PFSK-1 (cell line): ENCODE measurements at regions not wholly inside any gene's neighbourhood (a gene's known extent, or its start where the extent isn't known, plus 50 kb on each side); places are given as distances from the start of the nearest gene placed in this dataset.

Experiments used
- FOXP2 ChIP-seq: optimal IDR thresholded peaks from 2 replicates; pipeline ENCODE3; 2011; ENCODE audit warnings: borderline replicate concordance, control low read depth, inconsistent platforms; ENCODE audit not compliant: insufficient read depth; ENCODE audit errors: extremely low read length, extremely low read depth
- POLR2AphosphoS5 ChIP-seq: IDR thresholded peaks from 2 replicates; pipeline ENCODE4 v1.6.1; 2012; ENCODE audit warnings: low read depth, mild to moderate bottlenecking, control low read depth, low read length, moderate library complexity
- REST ChIP-seq, 2 experiments: IDR thresholded peaks; 2 replicates each; pipeline versions ENCODE4 v1.6.1 to v1.8.0; 2011 to 2012; ENCODE audit warnings: low read depth in 2 of 2, low read length in 2 of 2, control low read depth in 1 of 2, inconsistent platforms in 1 of 2, mild to moderate bottlenecking in 1 of 2, moderate library complexity in 1 of 2; ENCODE audit not compliant: insufficient read depth in 1 of 2
- SIN3A ChIP-seq: IDR thresholded peaks from 2 replicates; pipeline ENCODE4 v1.6.1; 2012; ENCODE audit warnings: mild to moderate bottlenecking, low read length, moderate library complexity, borderline replicate concordance; ENCODE audit not compliant: insufficient read depth
- TAF1 ChIP-seq: IDR thresholded peaks from 2 replicates; pipeline ENCODE4 v1.6.1; 2012; ENCODE audit warnings: low read length, control low read depth, borderline replicate concordance; ENCODE audit not compliant: insufficient read depth

GRCh38 chr9:32069169-32069813 is 315.2 kb upstream of the ACO1 start:
- TF ChIP-seq FOXP2, result no peak
- no peak for TF ChIP-seq POLR2AphosphoS5
- no peak for TF ChIP-seq REST (IDR thresholded peaks at IDR 0.05; ENCODE audit: insufficient read depth in 1 of 2, low read depth in 2 of 2, low read length in 2 of 2)
- TF ChIP-seq TAF1, result no peak
- TF ChIP-seq SIN3A, result no peak

- TF ChIP-seq FOXP2, result no peak
- TF ChIP-seq REST (IDR thresholded peaks at IDR 0.05; ENCODE audit: insufficient read depth in 1 of 2, low read depth in 2 of 2, low read length in 2 of 2), result no peak
- no peak for TF ChIP-seq TAF1
- TF ChIP-seq SIN3A, result no peak
- no peak for TF ChIP-seq POLR2AphosphoS5
These were observed 314.5 kb upstream of the ACO1 start for GRCh38 chr9:32069969-32070368.

- no peak for TF ChIP-seq TAF1
- no peak for TF ChIP-seq FOXP2
- no peak for TF ChIP-seq SIN3A
- TF ChIP-seq REST (IDR thresholded peaks at IDR 0.05; ENCODE audit: insufficient read depth in 1 of 2, low read depth in 2 of 2, low read length in 2 of 2), result no peak
- TF ChIP-seq POLR2AphosphoS5, result no peak
These were observed 311.9 kb upstream of the ACO1 start for GRCh38 chr9:32072570-32072969.

GRCh38 chr9:32092031-32092430 is 292.4 kb upstream of the ACO1 start:
- no peak for TF ChIP-seq REST (IDR thresholded peaks at IDR 0.05; ENCODE audit: insufficient read depth in 1 of 2, low read depth in 2 of 2, low read length in 2 of 2)

GRCh38 chr9:32117291-32117690 is 267.2 kb upstream of the ACO1 start:
- TF ChIP-seq REST (IDR thresholded peaks at IDR 0.05; ENCODE audit: insufficient read depth in 1 of 2, low read depth in 2 of 2, low read length in 2 of 2), result no peak
